WERI-Rb-1 (cell line): ENCODE measurements at regions not wholly inside any gene's neighbourhood (a gene's known extent, or its start where the extent isn't known, plus 50 kb on each side); places are given as distances from the start of the nearest gene placed in this dataset.
"Not testable (repeated sequence)": the region's sequence is repeated elsewhere in the genome, so short reads cannot be mapped to it uniquely, and the experiment has no call there.

Experiments
- DNase-seq: peaks from one replicate; pipeline ENCODE4 v3.0.0-alpha.2; 2020
- H3K27ac ChIP-seq: fragments of 250-450 bp; sonication (Bioruptor Pico); 2 replicates; pipeline ENCODE4 v1.5.1; 2020; ENCODE audit warnings: mild to moderate bottlenecking, moderate library complexity
- H3K27me3 ChIP-seq: fragments of 250-450 bp; sonication (Bioruptor Pico); 2 replicates; pipeline ENCODE4 v1.5.1; 2021; ENCODE audit warnings: mild to moderate bottlenecking, low read depth, moderate library complexity; ENCODE audit not compliant: insufficient read depth, severe bottlenecking
- H3K36me3 ChIP-seq: fragments of 250-450 bp; sonication (Bioruptor Pico); 2 replicates; pipeline ENCODE4 v1.5.1; 2020; ENCODE audit warnings: mild to moderate bottlenecking, moderate library complexity
- H3K4me3 ChIP-seq: 2 replicates; pipeline ENCODE4 v1.5.1; 2011; ENCODE audit warnings: low read depth, mild to moderate bottlenecking, control low read depth, low read length
- H3K9me3 ChIP-seq: fragments of 250-450 bp; sonication (Bioruptor Pico); 2 replicates; pipeline ENCODE4 v1.5.1; 2021; ENCODE audit warnings: mild to moderate bottlenecking, moderate library complexity; ENCODE audit not compliant: severe bottlenecking
- TF ChIP-seq, protein P1 (sequence below): IDR thresholded peaks from 2 replicates; pipeline ENCODE4 v1.5.1; 2011; ENCODE audit warnings: low read depth, mild to moderate bottlenecking, control low read depth, inconsistent platforms, low read length

DNA sequence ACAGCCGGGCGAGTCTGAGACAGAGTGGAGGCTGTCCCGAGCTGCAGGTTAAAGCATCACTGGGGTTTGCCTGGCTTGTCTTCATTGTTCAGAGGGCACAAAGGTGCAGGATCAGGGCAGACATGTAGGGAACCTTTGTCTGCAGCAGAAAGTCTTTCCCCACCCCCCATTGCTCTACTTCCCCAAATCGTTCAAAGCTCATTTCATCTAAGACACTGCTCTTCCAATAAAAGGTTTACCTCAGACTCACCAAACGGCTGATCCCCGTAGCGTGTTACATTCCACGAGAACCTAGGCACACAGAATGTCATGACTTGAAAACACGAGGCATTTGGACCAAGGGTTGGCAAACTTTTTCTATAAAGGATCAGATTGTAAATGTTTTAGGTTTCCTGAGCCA, 286.3 kb upstream of the FRG1 start:
- not testable (repeated sequence) for DNase-seq, H3K27me3 ChIP-seq, H3K36me3 ChIP-seq, H3K4me3 ChIP-seq, H3K27ac ChIP-seq, H3K9me3 ChIP-seq

DNA sequence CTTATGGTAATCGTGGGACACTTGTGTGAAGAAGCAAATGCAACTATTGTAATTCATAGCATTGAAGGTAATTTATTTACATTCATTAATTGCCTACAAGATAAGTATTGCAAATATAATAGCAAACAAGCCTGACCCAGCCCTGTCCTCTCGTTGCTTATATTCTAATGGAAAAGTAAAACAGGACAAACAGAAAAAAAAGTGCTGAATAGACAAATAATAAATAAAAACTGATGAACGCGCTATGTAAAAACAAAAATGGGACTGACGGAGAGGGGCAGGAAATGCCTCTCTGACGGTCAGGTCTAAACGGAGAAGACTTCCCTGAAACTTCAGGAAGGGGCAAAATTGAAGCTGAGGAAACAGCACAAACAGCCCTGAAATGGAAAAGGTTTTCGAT, 284.9 kb upstream of the FRG1 start:
- H3K4me3 ChIP-seq, H3K36me3 ChIP-seq, DNase-seq, H3K9me3 ChIP-seq, H3K27ac ChIP-seq, H3K27me3 ChIP-seq: not testable (repeated sequence)

DNA sequence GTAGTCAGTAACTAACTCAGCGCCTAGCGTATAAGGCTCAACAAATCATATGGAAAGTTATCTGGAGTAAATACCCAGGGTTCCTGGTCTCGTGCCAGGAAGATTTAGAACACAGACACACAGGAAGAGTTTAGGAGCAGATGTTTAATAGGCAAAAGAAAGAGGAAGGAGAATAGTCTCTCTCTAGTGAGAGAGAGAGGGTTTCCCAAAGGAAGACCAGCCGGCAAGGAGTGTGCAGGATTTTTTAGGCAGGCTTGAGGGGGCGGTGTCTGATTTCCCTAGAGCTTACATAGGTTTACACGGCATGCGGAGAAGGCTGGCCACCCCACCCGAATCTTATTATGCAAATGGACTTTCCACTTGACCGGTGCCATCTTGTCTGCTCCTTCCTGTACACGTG, 284.0 kb upstream of the FRG1 start:
- no peak for DNase-seq

DNA sequence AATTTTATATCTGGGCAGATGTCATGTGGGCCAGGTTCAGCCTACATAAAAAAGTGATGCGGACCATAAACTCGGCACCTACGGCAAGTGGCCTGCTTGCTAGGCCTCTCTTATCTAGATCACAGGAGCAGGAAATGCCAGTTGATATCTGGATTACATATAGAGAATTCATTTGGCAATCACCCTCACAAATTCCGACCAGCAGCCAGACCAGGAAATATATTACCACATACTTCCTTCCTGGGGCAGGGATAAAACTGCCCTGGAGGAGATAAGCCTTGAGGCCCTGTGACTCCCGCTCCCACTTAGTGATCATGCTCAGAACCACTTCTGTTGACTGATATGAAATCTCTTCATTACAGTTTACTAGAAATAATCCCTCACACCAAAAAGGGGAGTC, 282.4 kb upstream of the FRG1 start:
- not testable (repeated sequence) for H3K36me3 ChIP-seq, H3K4me3 ChIP-seq, DNase-seq, H3K9me3 ChIP-seq, H3K27ac ChIP-seq
- peaks cover 12% of the 10 kb centered on the region for H3K27me3 ChIP-seq

More for the DNA sequence above, 284.0 kb upstream of the FRG1 start:
- H3K27ac ChIP-seq: no peak overlapping the region
- peaks cover 8% of the 10 kb centered on the region for H3K27me3 ChIP-seq
- H3K36me3 ChIP-seq: no peaks in the 10 kb centered on the region
- no peak overlapping the region for H3K4me3 ChIP-seq
- TF ChIP-seq, protein P1, sequence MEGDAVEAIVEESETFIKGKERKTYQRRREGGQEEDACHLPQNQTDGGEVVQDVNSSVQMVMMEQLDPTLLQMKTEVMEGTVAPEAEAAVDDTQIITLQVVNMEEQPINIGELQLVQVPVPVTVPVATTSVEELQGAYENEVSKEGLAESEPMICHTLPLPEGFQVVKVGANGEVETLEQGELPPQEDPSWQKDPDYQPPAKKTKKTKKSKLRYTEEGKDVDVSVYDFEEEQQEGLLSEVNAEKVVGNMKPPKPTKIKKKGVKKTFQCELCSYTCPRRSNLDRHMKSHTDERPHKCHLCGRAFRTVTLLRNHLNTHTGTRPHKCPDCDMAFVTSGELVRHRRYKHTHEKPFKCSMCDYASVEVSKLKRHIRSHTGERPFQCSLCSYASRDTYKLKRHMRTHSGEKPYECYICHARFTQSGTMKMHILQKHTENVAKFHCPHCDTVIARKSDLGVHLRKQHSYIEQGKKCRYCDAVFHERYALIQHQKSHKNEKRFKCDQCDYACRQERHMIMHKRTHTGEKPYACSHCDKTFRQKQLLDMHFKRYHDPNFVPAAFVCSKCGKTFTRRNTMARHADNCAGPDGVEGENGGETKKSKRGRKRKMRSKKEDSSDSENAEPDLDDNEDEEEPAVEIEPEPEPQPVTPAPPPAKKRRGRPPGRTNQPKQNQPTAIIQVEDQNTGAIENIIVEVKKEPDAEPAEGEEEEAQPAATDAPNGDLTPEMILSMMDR: no peak
- no peaks in the 10 kb centered on the region for H3K9me3 ChIP-seq

DNA sequence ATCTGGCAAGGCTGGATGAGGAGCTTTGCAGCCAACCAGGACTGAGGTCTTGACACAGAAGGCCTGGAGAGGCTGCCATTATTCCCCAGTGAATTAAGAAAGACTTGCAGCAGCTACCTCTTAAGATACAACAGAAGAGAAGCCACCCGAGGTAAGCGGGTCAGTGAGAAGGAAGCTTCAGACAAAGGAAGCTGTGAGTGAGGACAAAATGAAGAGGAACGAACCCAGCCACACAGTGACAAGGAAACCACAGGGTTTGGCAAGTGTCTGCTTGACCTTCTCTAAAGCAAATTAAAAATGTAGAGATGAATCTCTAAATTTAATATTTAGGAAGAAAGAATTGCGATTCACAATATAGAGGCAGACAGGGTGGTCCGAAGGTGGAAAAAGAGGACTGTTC, 281.8 kb upstream of the FRG1 start:
- DNase-seq, H3K4me3 ChIP-seq, H3K9me3 ChIP-seq, H3K27ac ChIP-seq, H3K36me3 ChIP-seq: not testable (repeated sequence)
- H3K27me3 ChIP-seq: peaks cover 16% of the 10 kb centered on the region

DNA sequence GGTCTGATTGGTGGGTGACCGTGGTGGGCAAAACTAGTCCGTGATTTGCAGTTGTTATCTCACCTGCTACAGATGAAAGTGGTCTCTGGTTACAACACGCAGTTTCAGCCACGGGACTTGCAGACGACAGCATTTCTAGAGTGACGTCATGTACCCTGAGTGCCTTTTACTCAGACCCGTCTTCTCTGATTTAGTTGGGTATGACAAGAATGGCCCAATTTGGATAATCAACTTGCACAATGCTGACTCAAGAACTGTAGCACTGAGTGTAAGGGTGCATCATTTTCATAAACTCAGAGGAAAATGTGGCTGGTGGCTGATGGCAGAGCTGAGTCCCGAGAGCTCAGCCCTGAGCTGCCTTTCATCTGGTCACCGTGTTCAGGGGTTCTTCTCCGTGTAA, 281.4 kb upstream of the FRG1 start:
- Histone ChIP-seq H3K9me3 (no peaks in the 10 kb centered on the region), H3K4me3 (no peak overlapping the region), H3K27ac (no peak overlapping the region), H3K27me3 (peaks cover 17% of the 10 kb centered on the region), H3K36me3 (no peaks in the 10 kb centered on the region)
- no peak for DNase-seq
- TF ChIP-seq, protein P1: no peak

DNA sequence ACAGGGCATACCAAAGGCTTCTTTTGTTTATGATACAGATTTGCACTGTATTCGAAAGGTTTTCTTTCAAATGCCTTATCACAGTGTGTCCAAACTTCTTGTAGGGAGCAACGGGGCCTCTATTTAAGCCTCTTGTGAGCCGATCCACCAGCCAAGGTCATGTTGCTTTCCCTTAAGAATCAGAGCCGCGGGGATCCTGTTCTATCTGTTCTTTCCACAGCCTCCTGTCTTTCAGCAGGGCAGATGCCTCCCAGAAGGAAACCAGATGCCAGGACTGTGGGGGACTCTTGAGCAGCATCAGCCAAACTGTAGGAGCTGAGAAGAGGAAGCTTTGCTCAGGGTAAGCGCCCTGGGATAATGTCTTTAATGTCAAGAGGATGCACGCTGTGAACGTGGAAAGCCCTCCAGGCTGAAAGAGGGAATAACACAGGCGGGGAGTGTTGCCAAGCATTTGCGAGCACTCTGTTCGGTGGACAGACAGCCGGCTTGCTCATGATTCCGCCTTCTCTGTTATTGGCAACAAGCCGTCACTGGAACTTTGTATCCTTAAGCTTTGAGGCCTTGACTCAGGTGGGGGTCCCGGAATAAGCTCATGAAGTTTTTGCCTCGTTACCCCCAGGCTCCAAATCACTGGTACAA, 279.8 kb upstream of the FRG1 start:
- no peak for DNase-seq

More for the DNA sequence above, 279.8 kb upstream of the FRG1 start:
- Histone ChIP-seq H3K4me3 (no peak overlapping the region), H3K36me3 (no peaks in the 10 kb centered on the region), H3K9me3 (no peaks in the 10 kb centered on the region), H3K27me3 (peaks cover 27% of the 10 kb centered on the region), H3K27ac (no peak overlapping the region)
- TF ChIP-seq, protein P1: no peak
